Activated CD8-positive, alpha-beta memory T cell treated with anti-CD3 and anti-CD28 coated beads for 36 hours (primary cell): ENCODE measurements at regions not wholly inside any gene's neighbourhood (a gene's known extent, or its start where the extent isn't known, plus 50 kb on each side); places are given as distances from the start of the nearest gene placed in this dataset.

ENCODE experiments used
- CTCF ChIA-PET: fragments of 350-600 bp; sonication (Branson Sonifier 250); formaldehyde crosslinking; loops from one replicate; lab custom pipeline; 2021; ENCODE audit warnings: antibody characterized with exemption; lab: Charles Lee
- POLR2A ChIA-PET: fragments of 350-600 bp; sonication (Branson Sonifier 250); formaldehyde crosslinking; loops from one replicate; lab custom pipeline; 2021; ENCODE audit warnings: antibody characterized with exemption; lab: Charles Lee

DNA sequence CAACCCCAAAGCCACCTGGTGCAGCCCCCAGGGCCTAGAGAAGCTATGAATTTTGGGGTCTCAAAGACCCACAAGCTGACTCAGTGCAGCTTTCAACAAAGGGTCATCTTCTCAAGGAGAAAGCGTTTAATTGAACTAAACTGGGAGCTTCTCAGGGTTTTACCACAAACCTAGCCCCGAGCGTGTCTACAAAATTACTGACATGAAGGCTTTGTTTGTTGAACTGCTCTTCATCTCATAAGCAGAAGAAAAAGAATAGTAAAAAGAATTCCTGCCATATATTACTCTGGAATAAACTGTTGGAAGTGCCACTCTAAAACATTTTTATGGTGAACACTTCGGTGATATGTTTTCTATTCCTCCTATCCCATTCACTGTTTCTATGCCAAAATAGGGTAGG is 50.8 kb upstream of the INCENP start:
- ChIA-PET POLR2A (no interaction called here), CTCF (interaction anchor here (3.4 kb wide), 1 partner anchor 9 kb away, joined by 18 read pairs; no protein-coding TSS in a partner anchor)

DNA sequence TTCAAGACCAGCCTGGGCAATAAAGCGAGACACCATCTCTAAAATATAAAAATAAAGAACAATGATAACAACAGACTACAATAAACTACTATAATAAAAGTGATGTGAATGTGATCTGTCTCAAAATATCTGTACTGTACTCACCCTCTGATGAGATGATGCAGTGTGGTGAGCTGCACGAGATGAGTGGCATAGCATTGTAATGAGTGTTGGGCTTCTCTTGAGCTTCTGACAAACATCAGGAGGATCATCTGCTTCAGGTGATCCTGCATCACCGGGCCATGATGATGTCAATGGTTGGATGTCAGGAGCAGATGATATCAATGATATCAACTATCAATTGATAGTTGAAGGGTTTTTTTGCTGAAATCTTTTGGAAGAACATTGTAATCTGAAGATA is 52.4 kb upstream of the INCENP start:
- POLR2A ChIA-PET = no interaction called here

GRCh38 chr11:62069986-62070919 is 53.6 kb upstream of the INCENP start:
- ChIA-PET POLR2A (interaction anchor here (0.6 kb wide), 1 partner anchor 677 kb away, joined by 3 read pairs; no protein-coding TSS in a partner anchor), CTCF (interaction anchor here (0.6 to 3.4 kb wide), 5 partner anchors 12 to 172 kb away, joined by 3 to 18 read pairs (median 4); no protein-coding TSS in a partner anchor)

More for the DNA sequence above, 52.4 kb upstream of the INCENP start:
- CTCF ChIA-PET = interaction anchor here (3.4 kb wide), 1 partner anchor 11 kb away, joined by 18 read pairs; no protein-coding TSS in a partner anchor

- ChIA-PET CTCF (interaction anchor here (1.3 to 1.8 kb wide), 3 partner anchors 13 to 171 kb away, joined by 4 to 5 read pairs (median 4); no protein-coding TSS in a partner anchor), POLR2A (no interaction called here)
Measured at GRCh38 chr11:62069374-62069773, 54.4 kb upstream of the INCENP start.

- CTCF ChIA-PET = interaction anchor here (1.3 to 1.8 kb wide), 3 partner anchors 13 to 170 kb away, joined by 4 to 5 read pairs (median 4); no protein-coding TSS in a partner anchor
- POLR2A ChIA-PET = no interaction called here
Measured at GRCh38 chr11:62068730-62069129, 55.1 kb upstream of the INCENP start.

DNA sequence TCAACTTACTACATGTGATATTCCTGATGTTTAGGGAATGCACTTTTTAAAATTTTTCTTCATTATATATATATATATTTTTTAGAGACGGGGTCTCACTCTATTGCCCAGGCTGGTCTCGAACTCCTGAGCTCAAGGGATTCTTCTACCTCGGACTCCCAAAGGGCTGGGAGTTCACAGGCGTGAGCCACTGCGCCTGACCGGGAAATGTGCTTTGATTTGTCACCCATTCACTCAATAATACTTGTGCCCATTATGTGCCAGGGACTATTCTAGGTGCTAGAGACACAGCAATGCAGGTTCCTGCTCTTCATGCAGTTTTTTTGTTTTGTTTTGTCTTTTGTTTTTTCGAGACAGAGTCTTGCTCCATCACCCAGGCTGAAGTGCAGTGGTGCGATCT is 56.1 kb upstream of the INCENP start:
- ChIA-PET CTCF (no interaction called here), POLR2A (no interaction called here)

DNA sequence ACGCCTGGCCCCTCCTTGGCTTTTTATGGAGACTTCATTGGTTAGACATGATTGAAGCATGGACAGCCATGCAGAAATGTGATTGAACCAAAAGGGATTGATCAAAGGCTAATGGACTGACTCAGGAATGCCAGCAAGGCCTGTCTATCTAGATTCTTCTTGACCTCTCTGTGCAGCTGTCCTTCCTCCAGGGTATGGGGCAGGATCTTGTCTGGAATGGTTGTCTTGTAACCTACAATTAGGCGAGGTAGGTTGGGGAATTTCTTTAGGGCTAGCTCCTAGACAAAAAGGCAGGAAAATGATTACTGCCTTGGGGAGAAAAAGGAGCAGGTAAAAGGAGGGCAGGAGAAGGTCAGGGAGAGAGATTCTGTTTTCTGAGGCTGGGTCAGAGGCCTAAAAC is 59.6 kb upstream of the INCENP start:
- ChIA-PET CTCF (interaction anchor here (1.0 kb wide), 2 partner anchors 44 to 195 kb away, joined by 3 to 4 read pairs; no protein-coding TSS in a partner anchor), POLR2A (no interaction called here)

GRCh38 chr11:62062223-62062861 is 61.5 kb upstream of the INCENP start:
- ChIA-PET CTCF (interaction anchor here (1.3 kb wide), 1 partner anchor 163 kb away, joined by 3 read pairs; no protein-coding TSS in a partner anchor), POLR2A (no interaction called here)

DNA sequence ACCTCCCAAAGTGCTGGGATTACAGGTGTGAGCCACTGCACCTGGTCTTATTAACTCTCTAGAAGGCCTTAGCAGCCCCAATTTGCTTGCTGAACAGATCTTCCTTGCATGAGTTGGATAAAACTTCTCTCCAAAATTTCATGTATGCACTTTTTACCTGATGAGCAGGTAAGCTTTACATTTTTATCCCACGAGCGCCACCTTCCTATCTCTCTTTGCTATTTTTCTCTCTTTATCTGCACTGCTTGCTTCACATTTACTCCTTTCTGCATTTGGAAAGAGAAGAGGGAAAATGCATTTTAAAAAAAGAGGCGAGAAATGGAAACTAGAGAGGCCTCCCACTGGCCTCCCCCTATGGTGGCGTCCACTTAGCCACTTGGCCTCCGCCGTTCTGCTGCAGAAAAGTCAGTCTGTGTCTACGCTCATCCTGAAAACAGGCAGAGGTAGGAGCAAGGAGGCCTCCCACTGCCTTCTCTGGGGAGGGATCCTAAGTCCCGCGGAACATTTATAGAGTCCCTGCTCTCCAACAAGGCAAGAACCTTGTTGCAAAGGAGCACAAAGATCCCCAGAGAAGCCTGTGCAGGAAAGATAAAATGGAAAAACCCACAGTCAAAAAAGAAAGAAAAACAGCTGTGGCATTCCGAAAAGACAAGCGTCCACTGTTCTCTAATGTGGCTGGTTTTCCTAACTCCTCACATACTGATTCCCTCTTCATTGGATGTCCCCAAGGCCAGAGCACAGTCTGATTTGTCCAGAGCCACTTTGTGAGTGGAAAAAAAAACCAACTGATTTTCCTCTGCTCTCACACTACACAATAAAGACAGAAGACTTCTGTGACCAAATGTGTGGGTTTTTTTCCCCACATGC is 62.2 kb upstream of the INCENP start:
- ChIA-PET POLR2A (no interaction called here), CTCF (interaction anchor here (1.3 kb wide), 1 partner anchor 163 kb away, joined by 3 read pairs; no protein-coding TSS in a partner anchor)

- POLR2A ChIA-PET = no interaction called here
- CTCF ChIA-PET = interaction anchor here (0.6 kb wide), 1 partner anchor 254 kb away, joined by 3 read pairs; no protein-coding TSS in a partner anchor
Measured at GRCh38 chr11:62057069-62057468, 66.7 kb upstream of the INCENP start.

- ChIA-PET POLR2A (no interaction called here), CTCF (no interaction called here)
Measured at GRCh38 chr11:62055970-62056369, 67.8 kb upstream of the INCENP start.

DNA sequence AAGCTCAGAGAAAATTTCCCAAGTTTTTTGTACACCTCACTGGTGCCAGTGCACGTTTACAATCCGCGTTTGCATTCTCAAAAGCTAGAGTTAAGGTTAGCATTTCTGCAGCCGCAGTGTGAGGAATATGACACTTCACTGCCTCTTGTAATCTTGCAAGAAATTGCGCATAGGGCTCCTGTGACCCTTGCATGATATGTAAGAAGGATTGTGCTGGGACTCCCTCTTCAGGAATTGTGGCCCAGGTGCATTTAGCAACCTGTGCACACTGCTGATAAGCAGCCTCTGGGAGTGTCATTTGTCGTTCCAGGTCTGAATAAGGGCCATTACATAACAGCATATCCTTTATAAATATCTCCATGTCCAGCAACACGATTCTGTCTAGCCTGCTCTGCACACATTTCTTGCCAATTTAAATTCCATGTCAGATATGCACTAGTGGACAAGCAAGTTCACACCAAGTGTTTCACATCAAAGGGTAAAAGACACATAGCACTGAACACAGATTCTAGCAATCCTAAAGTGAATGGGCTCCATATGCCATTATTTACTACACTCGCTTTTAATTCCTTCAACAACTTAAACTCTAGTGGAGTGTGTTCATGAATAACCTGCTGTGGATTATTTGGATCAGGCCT is 69.2 kb upstream of the INCENP start:
- ChIA-PET POLR2A (no interaction called here), CTCF (no interaction called here)

GRCh38 chr11:62054081-62054480 is 69.7 kb upstream of the INCENP start:
- POLR2A ChIA-PET = no interaction called here
- CTCF ChIA-PET = no interaction called here

- POLR2A ChIA-PET = no interaction called here
- CTCF ChIA-PET = no interaction called here
Measured at GRCh38 chr11:62050716-62051115, 73.1 kb upstream of the INCENP start.

DNA sequence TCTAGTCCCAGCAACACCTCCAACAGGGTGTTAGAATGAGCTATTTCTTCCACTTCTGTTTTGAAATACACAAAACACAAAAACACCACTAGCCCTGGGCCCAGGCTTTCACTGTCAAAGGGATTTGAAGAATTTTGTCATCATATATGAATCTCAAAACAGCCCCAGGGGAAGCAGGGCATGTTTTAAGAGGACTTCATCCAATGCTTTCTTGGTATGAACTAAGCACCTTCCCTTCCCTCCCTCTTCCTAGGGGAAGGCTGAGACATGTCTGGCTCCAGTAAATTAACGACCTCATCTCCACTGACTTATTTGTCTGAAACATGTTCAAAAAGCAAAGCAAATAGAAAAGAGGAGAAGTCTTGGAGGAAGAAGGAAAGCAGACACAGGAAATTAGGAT is 75.7 kb upstream of the INCENP start:
- ChIA-PET CTCF (no interaction called here), POLR2A (no interaction called here)

- ChIA-PET CTCF (no interaction called here), POLR2A (no interaction called here)
Measured at GRCh38 chr11:62046568-62047100, 77.2 kb upstream of the INCENP start.

GRCh38 chr11:62044639-62045121 is 77.2 kb upstream of the FTH1 start:
- ChIA-PET CTCF (no interaction called here), POLR2A (no interaction called here)

GRCh38 chr11:62035293-62035692 is 67.9 kb upstream of the FTH1 start:
- POLR2A ChIA-PET = no interaction called here
- CTCF ChIA-PET = no interaction called here
